A549 (cell line): ENCODE measurements at regions not wholly inside any gene's neighbourhood (a gene's known extent, or its start where the extent isn't known, plus 50 kb on each side); places are given as distances from the start of the nearest gene placed in this dataset.

Experiments
- BCL3 ChIP-seq: fragments of >200 bp; sonication (Bioruptor Twin); formaldehyde crosslinking; IDR thresholded peaks from 3 replicates; pipeline ENCODE4 v1.6.1; 2016
- CTCF ChIP-seq: fragments of >200 bp; sonication (Bioruptor Twin); formaldehyde crosslinking; IDR thresholded peaks from 3 replicates; pipeline ENCODE4 v1.5.1; 2016
- NFE2L2 ChIP-seq: fragments of 150-350 bp; conservative IDR thresholded peaks from 2 replicates; pipeline ENCODE4 v1.6.1; 2014; ENCODE audit warnings: low read length
- POLR2A ChIP-seq: IDR thresholded peaks from 2 replicates; pipeline ENCODE4 v1.6.1; 2012; ENCODE audit warnings: mild to moderate bottlenecking, low read length
- USF2 ChIP-seq: fragments of 450-650 bp; IDR thresholded peaks from 2 replicates; pipeline ENCODE4 v1.6.1; 2014; ENCODE audit warnings: antibody characterized with exemption

GRCh38 chr1:83763361-83764095, 235.4 kb downstream of the TTLL7 start:
- no peak for TF ChIP-seq CTCF
- TF ChIP-seq USF2, result no peak
- TF ChIP-seq NFE2L2, result no peak
- TF ChIP-seq POLR2A, result no peak
- TF ChIP-seq BCL3, result no peak
